HL-60/S4 (cell line): ENCODE measurements at regions not wholly inside any gene's neighbourhood (a gene's known extent, or its start where the extent isn't known, plus 50 kb on each side); places are given as distances from the start of the nearest gene placed in this dataset.
"Not testable (repeated sequence)": the region's sequence is repeated elsewhere in the genome, so short reads cannot be mapped to it uniquely, and the experiment has no call there.

Source experiments
- in situ Hi-C: fragments of 300-500 bp; cut with MboI; formaldehyde crosslinking; loops from 2 replicates; pipeline ENCODE4 v1.14.3; 2022; ENCODE audit warnings: low sequenced_read_pairs

DNA sequence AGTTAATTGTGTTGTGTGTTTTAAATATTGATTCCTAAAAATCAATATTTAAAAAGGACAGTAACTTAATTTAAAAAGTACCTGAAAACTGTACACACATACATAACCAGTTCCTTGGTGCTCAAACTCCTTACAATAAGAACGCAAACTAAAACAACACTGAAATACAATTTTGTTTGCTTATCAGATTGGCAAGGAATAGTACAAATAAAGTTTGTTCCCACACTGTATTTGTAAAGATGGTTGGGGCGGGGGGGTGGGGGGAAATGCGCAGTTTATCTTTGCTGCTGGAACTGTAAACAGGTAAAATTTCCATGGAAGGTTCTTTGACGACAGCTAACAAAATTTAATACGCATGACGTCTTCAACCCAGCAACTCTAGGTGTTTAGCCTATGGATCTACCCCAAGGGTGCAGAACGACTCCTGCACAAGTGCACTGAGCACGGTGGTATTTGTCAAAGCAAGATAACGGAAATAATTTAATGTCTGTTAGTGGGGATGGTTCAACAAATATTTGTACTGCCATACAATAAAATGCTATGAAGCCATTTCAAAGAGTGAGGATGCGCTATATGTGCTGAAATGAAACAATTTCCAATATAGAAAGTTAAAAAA lies 96.5 kb downstream of the ING1 start:
- in situ Hi-C loops = no loop called here

GRCh38 chr13:110811008-110811720 lies 97.7 kb downstream of the ING1 start:
- in situ Hi-C loops = no loop called here

- in situ Hi-C loops = no loop called here
These were observed 98.2 kb downstream of the ING1 start for GRCh38 chr13:110811771-110812120.

- in situ Hi-C loops = no loop called here
These were observed 98.8 kb downstream of the ING1 start for GRCh38 chr13:110812121-110812868.

GRCh38 chr13:110812869-110813645 lies 99.6 kb downstream of the ING1 start:
- in situ Hi-C loops = no loop called here

GRCh38 chr13:110813646-110814624 lies 100.4 kb downstream of the ING1 start:
- in situ Hi-C loops = no loop called here

- in situ Hi-C loops = no loop called here
These were observed 99.2 kb downstream of the ANKRD10 start for GRCh38 chr13:110815471-110816204.

- in situ Hi-C loops = no loop called here
These were observed 98.4 kb downstream of the ANKRD10 start for GRCh38 chr13:110816500-110816899.

GRCh38 chr13:110817143-110817542 lies 97.7 kb downstream of the ANKRD10 start:
- in situ Hi-C loops = no loop called here

GRCh38 chr13:110818747-110819146 lies 96.1 kb downstream of the ANKRD10 start:
- in situ Hi-C loops = no loop called here

DNA sequence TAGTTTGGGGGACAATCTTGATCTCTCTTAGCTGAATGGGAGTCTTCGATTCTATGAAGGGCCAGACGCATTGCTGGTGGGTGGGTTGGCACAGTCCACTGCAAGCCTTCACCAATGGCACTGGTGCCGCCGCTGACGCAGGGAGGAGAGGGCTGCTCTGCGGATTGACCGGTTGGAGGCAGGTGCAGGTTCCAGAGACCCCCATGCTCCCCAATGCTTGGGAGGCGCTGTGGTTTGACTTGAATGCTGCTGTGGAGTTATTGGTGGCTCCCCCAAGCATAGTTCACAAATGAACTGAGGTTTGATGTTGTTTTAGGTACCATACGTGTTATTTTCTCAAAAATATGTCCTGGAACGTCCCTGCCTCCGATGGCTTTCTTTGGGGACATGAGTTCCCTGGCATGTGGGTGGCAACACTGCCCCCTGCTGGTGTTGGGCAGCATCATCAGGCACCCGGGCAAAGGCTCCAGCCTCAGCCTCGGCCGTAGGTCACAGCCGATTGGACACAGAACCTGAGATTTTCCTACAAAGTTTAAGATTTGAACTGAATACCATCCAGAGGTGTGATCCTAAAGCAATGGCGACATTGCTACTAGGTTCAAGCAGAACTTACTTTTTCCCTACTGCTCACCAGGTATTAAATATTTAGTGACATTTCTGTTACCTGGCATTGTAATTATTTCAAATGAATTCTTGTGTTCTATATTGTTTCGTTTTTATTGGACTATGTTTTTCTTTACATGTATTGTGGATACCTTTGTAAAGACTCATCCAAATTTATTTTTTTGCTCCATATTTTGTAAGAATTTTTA lies 95.5 kb downstream of the ANKRD10 start:
- in situ Hi-C loops = no loop called here

GRCh38 chr13:110820322-110820721 lies 94.5 kb downstream of the ANKRD10 start:
- in situ Hi-C loops = no loop called here

DNA sequence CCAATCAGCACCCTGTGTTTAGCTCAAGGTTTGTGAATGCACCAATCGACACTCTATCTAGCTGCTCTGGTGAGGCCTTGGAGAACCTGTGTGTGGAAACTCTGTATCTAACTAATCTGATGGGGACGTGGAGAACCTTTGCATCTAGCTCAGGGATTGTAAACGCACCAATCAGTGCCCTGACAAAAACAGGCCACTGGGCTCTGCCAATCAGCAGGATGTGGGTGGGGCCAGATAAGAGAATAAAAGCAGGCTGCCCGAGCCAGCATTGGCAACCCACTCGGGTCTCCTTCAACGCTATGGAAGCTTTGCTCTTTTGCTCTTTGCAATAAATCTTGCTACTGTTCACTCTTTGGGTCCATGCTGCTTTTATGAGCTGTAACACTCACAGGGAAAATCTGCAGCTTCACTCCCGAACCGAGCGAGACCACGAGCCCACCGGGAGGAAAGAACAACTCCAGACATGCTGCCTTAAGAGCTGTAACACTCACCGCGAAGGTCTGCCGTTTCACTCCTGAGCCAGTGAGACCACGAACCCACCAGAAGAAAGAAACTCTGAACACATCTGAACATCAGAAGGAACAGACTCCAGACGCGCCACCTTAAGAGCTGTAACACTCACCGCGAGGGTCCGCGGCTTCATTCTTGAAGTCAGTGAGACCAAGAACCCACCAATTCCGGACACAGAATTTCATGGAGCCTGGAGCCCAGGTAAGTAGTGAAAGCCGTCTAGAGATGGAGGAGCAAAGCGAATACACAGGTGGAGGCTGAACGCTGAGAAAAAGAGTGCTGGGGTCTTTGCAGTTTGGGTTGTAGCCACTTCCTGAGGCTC lies 92.8 kb downstream of the ANKRD10 start:
- in situ Hi-C loops = not testable (repeated sequence)

GRCh38 chr13:110822669-110822945 lies 92.3 kb downstream of the ANKRD10 start:
- in situ Hi-C loops = no loop called here

DNA sequence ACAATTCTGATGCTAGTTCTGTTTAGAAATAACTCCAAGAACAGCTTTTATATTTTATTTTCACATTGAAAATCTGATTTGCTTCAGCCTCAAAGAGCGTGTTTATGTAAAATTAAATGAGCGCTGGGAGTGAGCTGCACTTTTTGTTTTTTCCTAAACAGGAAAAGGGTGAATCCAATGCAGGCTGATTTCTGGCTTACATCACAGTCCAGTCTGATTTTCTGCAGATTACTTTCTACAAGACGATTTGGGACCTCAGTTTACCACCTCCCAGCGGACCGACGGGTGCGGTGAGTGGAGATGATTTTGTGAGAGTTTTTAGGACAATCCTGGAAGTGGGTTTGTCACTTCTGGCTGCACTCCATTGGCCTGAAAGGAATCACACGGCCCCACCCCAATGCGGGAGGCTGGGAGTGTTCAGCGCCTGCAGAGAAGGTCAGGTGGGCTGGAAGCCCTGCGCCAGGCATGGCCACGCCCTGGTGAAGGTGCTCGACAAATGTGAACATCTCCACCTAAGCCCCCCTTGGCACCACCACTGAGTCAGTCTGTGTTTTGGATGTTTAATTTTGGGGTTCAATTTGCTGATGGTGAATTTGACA lies 90.1 kb downstream of the ANKRD10 start:
- in situ Hi-C loops = loop anchor here (25.0 kb wide), 1 partner anchor 362 kb away; no protein-coding TSS in a partner anchor

- in situ Hi-C loops = loop anchor here (25.0 kb wide), 1 partner anchor 363 kb away; no protein-coding TSS in a partner anchor
These were observed 89.4 kb downstream of the ANKRD10 start for GRCh38 chr13:110825516-110825915.

- in situ Hi-C loops = loop anchor here (25.0 kb wide), 1 partner anchor 364 kb away; no protein-coding TSS in a partner anchor
These were observed 88.8 kb downstream of the ANKRD10 start for GRCh38 chr13:110826101-110826500.
